ENCODE measurements at regions not wholly inside any gene's neighbourhood (a gene's known extent, or its start where the extent isn't known, plus 50 kb on each side); places are given as distances from the start of the nearest gene placed in this dataset.

DNA sequence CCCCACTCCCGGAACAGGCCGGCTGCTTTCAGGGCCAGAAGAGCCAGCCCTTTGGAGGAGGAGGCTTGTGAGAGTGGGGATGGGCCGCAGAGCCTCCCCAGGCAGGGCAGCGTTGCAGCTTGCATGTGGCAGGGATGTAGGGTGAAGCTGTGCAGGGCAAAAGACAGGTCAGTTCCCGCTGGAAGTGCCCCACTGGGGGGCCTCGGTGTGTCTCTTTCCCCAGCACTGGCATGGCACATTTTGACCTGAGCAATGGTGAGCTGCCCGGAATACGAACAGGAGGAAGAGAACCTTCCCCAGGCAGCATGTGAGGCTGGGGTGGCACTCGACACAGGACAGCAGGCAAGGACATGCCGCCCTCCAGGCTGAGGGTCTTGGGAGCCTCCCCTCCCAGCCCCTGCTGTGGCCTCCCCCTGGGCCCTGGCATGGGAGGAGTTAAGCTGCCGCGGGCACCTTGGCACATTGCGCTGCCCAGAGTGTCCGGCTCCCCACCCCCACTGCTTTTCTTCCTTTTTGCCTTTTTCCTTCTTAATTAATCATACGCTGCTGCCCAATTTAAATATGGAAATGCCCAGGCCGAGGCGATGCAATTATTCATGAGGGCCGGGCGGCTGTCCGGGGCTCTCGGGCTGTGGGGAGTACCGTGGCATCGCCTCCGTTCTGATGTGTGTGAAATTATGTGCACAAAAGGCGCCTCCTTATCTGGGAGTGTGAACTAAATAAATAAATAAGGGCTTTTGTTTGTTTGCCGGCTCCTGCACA is 76.0 kb upstream of the WNT7B start:
- peak in 3 of 6 donors; percentile 43 to 91 (median 84) for DNase-seq (ENCODE audit: low read depth in 4 of 6, low spot score in 6 of 6)
- WGBS (ENCODE audit: insufficient coverage): 16% methylated on average over 24 of the region's 26 CpGs
- H3K27ac ChIP-seq (ENCODE audit: low read depth, low read length): peak overlapping the region; percentile 97
- H3K36me3 ChIP-seq (ENCODE audit: control insufficient read depth, insufficient read depth, low read length): peaks cover 13% of the 10 kb centered on the region
- H3K9me3 ChIP-seq (ENCODE audit: control insufficient read depth, insufficient read depth, low read length): no peaks in the 10 kb centered on the region
- H3K27me3 ChIP-seq (ENCODE audit: control insufficient read depth, insufficient read depth, low read length): no peaks in the 10 kb centered on the region
- H3K4me3 ChIP-seq (ENCODE audit: low read depth, low read length): peak overlapping the region; percentile 38
- H3K4me1 ChIP-seq (ENCODE audit: control insufficient read depth, insufficient read depth, low read length): peaks cover 79% of the 10 kb centered on the region

DNA sequence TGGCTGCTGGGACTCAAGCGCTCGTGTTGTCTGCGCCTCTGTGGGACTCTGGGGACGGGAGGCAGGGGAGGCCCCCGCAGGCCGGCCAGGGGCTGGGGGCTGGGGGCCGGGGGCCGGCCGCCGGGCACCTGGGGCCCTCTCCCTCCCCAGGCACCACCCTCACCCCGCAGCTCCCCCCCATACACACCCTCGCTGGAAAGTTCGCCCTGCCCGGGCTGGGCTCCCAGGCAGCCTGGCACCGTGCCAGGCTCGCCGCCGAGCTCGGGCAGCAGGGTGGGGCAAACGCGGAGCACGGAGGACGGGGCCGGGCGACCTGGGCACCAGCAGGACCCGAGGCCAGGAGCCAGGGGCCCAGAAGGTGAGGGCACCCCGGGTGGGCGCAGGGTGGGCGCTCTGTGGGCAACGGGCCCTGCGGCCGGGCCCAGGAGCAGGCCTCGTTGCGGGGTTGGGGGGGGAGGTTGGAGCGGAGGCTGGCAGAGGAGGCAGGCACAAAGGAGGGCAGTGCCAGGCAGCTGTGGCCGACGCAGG is 76.7 kb upstream of the WNT7B start:
- DNase-seq (ENCODE audit: low read depth in 4 of 6, low spot score in 6 of 6): peak in 2 of 6 donors; percentile 57 to 92
- Histone ChIP-seq H3K9me3 (ENCODE audit: control insufficient read depth, insufficient read depth, low read length) (no peaks in the 10 kb centered on the region), H3K27me3 (ENCODE audit: control insufficient read depth, insufficient read depth, low read length) (no peaks in the 10 kb centered on the region), H3K4me3 (ENCODE audit: low read depth, low read length) (peak overlapping the region; percentile 45), H3K36me3 (ENCODE audit: control insufficient read depth, insufficient read depth, low read length) (peaks cover 13% of the 10 kb centered on the region), H3K4me1 (ENCODE audit: control insufficient read depth, insufficient read depth, low read length) (peaks cover 79% of the 10 kb centered on the region), H3K27ac (ENCODE audit: low read depth, low read length) (peak overlapping the region; percentile 97)
- WGBS (ENCODE audit: insufficient coverage): 8% methylated on average over 35 of the region's 37 CpGs

DNA sequence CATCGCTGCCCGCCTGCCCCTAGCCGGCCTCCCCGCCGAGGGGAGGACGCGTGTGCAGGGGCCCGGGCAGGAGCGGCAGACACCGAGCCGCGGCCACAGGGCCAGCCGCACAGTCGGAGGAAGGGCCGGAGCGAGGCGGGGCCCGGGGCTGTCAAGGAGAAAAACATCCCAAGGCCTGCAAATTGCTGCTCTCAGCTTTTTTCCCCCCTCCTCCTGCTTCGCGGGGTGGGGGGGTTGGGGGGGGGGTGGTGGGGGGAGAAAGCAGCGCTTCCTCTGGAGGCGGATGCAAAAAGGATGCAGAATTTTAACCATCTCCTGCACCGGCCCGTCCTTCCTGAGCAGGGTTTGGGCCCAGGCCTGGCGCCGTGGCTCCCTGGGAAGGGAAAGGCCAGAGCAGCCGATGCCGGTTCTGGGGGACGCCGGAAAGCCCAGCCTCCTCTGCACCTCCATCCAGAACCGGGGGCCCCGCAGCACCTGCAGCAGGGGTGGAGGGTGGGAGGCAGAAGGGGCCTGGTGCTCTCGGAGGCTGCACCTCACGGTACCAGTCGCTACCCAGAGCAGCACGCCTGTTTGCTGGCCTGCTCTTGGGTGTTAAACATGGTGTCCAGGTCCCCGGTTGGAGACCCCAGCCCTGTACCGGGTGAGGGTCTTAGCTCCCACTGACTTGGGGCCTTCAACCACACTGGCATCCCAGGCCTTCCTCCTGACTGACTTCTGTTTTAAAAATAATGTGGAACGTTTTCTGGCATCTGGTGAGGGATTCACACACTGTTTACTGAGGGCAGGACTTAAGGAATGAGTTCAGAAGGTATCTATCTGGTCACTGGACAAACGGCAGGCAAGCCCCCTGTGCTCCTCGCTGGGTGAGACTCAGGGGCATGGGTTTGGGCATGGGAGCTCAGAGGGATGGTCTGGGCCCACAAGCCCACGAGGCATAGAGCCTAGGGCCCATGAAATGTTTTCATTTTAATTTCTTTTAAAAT is 77.4 kb upstream of the WNT7B start:
- Histone ChIP-seq H3K27me3 (ENCODE audit: control insufficient read depth, insufficient read depth, low read length) (no peaks in the 10 kb centered on the region), H3K36me3 (ENCODE audit: control insufficient read depth, insufficient read depth, low read length) (peaks cover 16% of the 10 kb centered on the region), H3K27ac (ENCODE audit: low read depth, low read length) (peak overlapping the region; percentile 97), H3K4me1 (ENCODE audit: control insufficient read depth, insufficient read depth, low read length) (peaks cover 84% of the 10 kb centered on the region), H3K4me3 (ENCODE audit: low read depth, low read length) (peak overlapping the region; percentile 45), H3K9me3 (ENCODE audit: control insufficient read depth, insufficient read depth, low read length) (no peaks in the 10 kb centered on the region)
- peak in 3 of 6 donors; percentile 35 to 92 (median 91) for DNase-seq (ENCODE audit: low read depth in 4 of 6, low spot score in 6 of 6)
- WGBS (ENCODE audit: insufficient coverage): 10% methylated on average over 24 of the region's 42 CpGs

DNA sequence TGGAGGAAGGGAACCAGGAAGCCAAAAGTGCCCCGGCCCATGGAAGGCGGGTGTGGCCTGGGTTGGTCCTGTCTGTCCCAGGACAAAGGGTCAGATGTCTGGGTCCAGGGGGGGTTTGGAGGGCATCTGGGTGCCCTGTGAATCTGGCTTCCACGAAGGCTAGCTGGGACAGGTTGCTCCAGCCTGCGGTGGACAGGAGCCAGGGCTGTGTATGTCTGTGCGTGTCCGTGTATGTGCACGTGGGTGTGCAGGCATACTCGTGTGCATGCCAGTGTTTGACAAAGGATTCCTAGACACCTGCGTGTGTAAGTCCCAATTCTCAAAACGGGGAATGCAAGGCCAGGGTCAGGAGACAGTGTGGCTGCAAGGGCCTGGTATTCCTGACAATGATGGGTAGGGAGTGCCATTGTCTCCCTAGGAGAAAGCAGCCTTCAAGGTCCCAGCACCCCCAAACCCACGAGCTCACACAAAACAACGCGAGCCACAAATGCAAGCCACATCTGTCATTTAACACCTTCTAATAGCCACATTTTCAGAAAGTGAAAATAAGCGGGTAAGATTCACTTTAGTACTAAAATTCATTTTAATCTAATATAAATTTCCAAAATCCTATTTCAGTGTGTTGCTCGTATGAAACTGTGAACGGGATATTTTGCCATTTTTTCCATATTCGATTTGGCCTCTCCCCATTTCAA is 78.4 kb upstream of the WNT7B start:
- H3K4me1 ChIP-seq (ENCODE audit: control insufficient read depth, insufficient read depth, low read length): peaks cover 79% of the 10 kb centered on the region
- H3K36me3 ChIP-seq (ENCODE audit: control insufficient read depth, insufficient read depth, low read length): peaks cover 10% of the 10 kb centered on the region
- no peaks in the 10 kb centered on the region for H3K27me3 ChIP-seq (ENCODE audit: control insufficient read depth, insufficient read depth, low read length)
- no peaks in the 10 kb centered on the region for H3K9me3 ChIP-seq (ENCODE audit: control insufficient read depth, insufficient read depth, low read length)
- peak overlapping the region; percentile 97 for H3K27ac ChIP-seq (ENCODE audit: low read depth, low read length)
- WGBS (ENCODE audit: insufficient coverage): 34% methylated on average over 10 of the region's 17 CpGs
- peak overlapping the region; percentile 33 for H3K4me3 ChIP-seq (ENCODE audit: low read depth, low read length)
- DNase-seq (ENCODE audit: low read depth in 4 of 6, low spot score in 6 of 6): peak in 3 of 6 donors; percentile 15 to 70 (median 64)

DNA sequence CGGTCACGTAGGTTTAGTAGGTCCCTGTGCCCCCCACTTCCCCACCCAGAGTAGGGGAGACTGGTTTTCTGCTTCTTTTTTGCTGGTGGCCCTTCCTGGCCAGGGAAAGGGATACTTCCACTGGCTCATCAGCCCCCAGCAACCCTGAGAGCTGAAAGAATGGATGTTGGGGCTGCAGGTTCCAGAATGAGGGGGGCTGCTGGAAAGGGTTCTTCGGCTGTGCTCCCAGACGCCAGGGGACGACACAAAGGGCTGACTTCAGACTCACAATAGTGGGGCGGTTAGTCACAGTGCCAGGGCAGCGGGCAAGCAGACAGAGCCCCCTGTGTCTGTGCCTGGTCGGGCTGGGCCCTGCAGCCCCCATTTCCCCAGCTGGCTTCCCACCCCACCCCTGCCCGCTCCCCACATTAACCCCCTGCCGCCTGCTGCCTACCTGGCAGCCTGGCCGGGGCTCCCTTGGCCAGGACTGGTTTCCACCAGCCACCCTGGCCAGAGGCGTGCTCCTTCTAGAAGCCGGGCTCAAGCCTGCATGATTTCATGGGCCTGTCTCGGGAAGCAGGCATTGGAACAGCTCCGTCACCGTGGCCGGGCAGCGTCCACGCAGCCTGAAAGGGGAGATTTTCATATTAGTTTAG is 79.1 kb upstream of the WNT7B start:
- H3K4me3 ChIP-seq (ENCODE audit: low read depth, low read length): peak overlapping the region; percentile 33

DNA sequence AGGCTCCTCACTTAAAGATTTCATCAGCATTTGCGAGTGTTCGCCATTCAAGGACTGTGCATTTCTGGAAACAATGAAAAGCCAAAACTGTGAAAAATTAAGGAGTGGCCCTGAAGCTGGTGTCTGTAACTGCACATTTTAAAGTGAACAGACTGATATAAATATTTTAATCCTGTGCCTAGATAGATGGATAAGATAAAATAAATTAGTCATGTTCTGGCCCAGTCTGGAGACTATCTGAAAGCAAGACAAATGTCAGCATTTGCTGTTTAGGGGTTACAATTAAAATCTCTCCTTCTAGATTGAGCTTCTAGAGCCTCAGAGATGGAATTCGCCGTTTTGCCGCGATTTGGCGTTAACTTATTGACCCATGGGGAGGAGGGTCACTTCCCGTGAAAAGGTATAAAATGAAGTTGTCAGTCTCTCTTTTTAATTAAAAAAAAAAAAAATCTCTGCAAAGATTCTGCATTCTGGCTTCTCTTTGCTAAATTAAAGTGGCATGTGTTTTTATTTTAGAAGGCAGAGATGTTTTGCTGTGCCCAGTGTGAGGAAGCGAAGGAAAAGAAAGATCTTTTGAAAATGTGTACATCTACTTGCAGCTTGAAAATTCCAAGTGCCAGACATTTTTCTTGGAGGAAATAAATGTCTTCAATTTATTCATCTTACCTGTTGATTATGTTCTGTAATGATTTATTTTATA is 79.7 kb upstream of the WNT7B start:
- DNase-seq (ENCODE audit: low read depth in 4 of 6, low spot score in 6 of 6): peak in 3 of 6 donors; percentile 43 to 58 (median 57)
- Histone ChIP-seq H3K27ac (ENCODE audit: low read depth, low read length) (peak overlapping the region; percentile 97), H3K27me3 (ENCODE audit: control insufficient read depth, insufficient read depth, low read length) (no peaks in the 10 kb centered on the region), H3K4me1 (ENCODE audit: control insufficient read depth, insufficient read depth, low read length) (peaks cover 73% of the 10 kb centered on the region), H3K9me3 (ENCODE audit: control insufficient read depth, insufficient read depth, low read length) (no peaks in the 10 kb centered on the region), H3K4me3 (ENCODE audit: low read depth, low read length) (peak overlapping the region; percentile 33), H3K36me3 (ENCODE audit: control insufficient read depth, insufficient read depth, low read length) (peaks cover 6% of the 10 kb centered on the region)
- WGBS (ENCODE audit: insufficient coverage): 61% methylated on average over 2 of the region's 9 CpGs

More for the DNA sequence above, 79.1 kb upstream of the WNT7B start:
- DNase-seq (ENCODE audit: low read depth in 4 of 6, low spot score in 6 of 6): peak in 3 of 6 donors; percentile 68 to 94 (median 93)
- Histone ChIP-seq H3K27me3 (ENCODE audit: control insufficient read depth, insufficient read depth, low read length) (no peaks in the 10 kb centered on the region), H3K36me3 (ENCODE audit: control insufficient read depth, insufficient read depth, low read length) (peaks cover 10% of the 10 kb centered on the region), H3K9me3 (ENCODE audit: control insufficient read depth, insufficient read depth, low read length) (no peaks in the 10 kb centered on the region), H3K27ac (ENCODE audit: low read depth, low read length) (peak overlapping the region; percentile 97), H3K4me1 (ENCODE audit: control insufficient read depth, insufficient read depth, low read length) (peaks cover 79% of the 10 kb centered on the region)
- 19% methylated on average over 16 of the region's 19 CpGs for WGBS (ENCODE audit: insufficient coverage)

DNA sequence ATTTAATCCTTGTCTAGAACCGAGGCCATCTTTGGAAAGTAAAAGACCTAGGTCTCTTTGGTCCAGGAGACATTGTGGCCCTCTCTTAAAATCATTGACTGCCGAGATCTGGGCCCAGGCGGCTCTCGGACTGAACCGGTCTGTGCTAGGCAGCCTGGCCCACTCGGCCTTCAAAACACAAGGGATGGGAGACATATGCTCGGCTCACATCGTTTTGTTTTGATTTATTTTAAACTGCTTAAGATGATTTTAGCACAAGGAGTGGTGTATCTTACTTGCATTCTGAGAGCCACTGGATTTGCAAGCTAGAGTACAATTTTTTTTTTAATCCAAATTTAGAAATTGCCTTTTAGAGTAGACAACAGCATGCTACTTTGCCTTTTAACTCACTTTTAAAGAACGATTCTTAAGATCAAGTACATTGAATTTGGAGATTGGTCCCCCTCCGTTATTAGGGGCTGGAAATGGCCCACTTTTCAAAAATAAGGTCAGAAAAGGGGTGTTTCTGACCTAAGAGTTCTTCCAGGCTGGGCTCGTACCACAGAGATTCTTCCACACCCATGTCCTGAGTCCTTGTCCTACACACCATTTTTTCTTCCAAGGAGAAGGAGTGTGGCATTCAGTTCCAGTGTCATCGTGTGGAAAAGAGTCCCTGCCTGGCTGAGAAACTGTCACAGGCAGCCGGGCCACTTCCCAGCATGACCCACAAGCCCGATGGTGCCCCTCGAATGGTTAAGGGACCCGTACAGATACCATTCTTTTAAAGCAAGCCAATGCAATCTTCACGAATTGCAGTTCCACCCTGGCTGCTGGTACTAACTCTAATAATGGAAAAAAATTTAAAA is 80.5 kb upstream of the WNT7B start:
- H3K4me3 ChIP-seq (ENCODE audit: low read depth, low read length): peak overlapping the region; percentile 18
- no peaks in the 10 kb centered on the region for H3K27me3 ChIP-seq (ENCODE audit: control insufficient read depth, insufficient read depth, low read length)
- peak overlapping the region; percentile 97 for H3K27ac ChIP-seq (ENCODE audit: low read depth, low read length)

DNA sequence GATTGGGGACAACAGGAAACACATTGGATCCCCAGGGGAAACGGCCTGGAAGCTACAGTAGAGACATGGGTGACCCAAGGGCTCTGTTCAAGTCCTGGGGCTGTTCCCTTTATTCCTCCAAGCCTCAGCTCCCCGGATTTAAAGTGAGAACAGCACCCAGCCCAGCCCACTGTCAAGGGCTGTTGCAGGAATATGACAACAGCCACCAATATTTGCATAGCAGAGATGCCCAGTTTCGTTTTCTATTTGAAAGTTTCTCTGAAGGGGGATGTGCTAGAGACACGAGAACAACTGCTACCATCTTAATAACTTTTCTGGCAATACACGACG is 81.1 kb upstream of the WNT7B start:
- H3K27me3 ChIP-seq (ENCODE audit: control insufficient read depth, insufficient read depth, low read length): no peaks in the 10 kb centered on the region
- peaks cover 70% of the 10 kb centered on the region for H3K4me1 ChIP-seq (ENCODE audit: control insufficient read depth, insufficient read depth, low read length)
- WGBS (ENCODE audit: insufficient coverage): 40% methylated on average over 1 of the region's 6 CpGs
- H3K9me3 ChIP-seq (ENCODE audit: control insufficient read depth, insufficient read depth, low read length): no peaks in the 10 kb centered on the region
- H3K27ac ChIP-seq (ENCODE audit: low read depth, low read length): peak overlapping the region; percentile 97
- peak in 1 of 6 donors; percentile 47 for DNase-seq (ENCODE audit: low read depth in 4 of 6, low spot score in 6 of 6)
- H3K36me3 ChIP-seq (ENCODE audit: control insufficient read depth, insufficient read depth, low read length): peaks cover 8% of the 10 kb centered on the region
- no peak overlapping the region for H3K4me3 ChIP-seq (ENCODE audit: low read depth, low read length)

More for the DNA sequence above, 80.5 kb upstream of the WNT7B start:
- H3K36me3 ChIP-seq (ENCODE audit: control insufficient read depth, insufficient read depth, low read length): peaks cover 10% of the 10 kb centered on the region
- WGBS (ENCODE audit: insufficient coverage): 38% methylated on average over 7 of the region's 17 CpGs
- H3K9me3 ChIP-seq (ENCODE audit: control insufficient read depth, insufficient read depth, low read length): no peaks in the 10 kb centered on the region
- peaks cover 71% of the 10 kb centered on the region for H3K4me1 ChIP-seq (ENCODE audit: control insufficient read depth, insufficient read depth, low read length)
- peak in 3 of 6 donors; percentile 28 to 67 (median 43) for DNase-seq (ENCODE audit: low read depth in 4 of 6, low spot score in 6 of 6)
